A549 (cell line): ENCODE measurements at regions not wholly inside any gene's neighbourhood (a gene's known extent, or its start where the extent isn't known, plus 50 kb on each side); places are given as distances from the start of the nearest gene placed in this dataset.

Experiments
- ATAC-seq, 2 experiments: fragments of 200-7000 bp in 1 of 2; fragments of >200 bp in 1 of 2; cut with Nextera tagmentation in 1 of 2; cut with Tn5 transposase in 1 of 2; 3 replicates each; pipeline versions ENCODE4 v1.8.0 to v1.9.1; 2018 to 2020; ENCODE audit warnings: mild to moderate bottlenecking in 1 of 2, moderate library complexity in 1 of 2
- CTCF ChIA-PET: fragments of 300-600 bp; sonication (Branson Sonifier 250); formaldehyde crosslinking; extraction: SDS; loops from one replicate; lab custom pipeline; 2021; ENCODE audit warnings: antibody characterized with exemption, inconsistent platforms; lab: Yijun Ruan, JAX
- POLR2A ChIA-PET: fragments of 350-600 bp; formaldehyde crosslinking; extraction: SDS; loops from one replicate; lab custom pipeline; 2021; ENCODE audit warnings: antibody characterized with exemption, inconsistent platforms; lab: Yijun Ruan, JAX
- DNase-seq, 2 experiments: peaks; one replicate each; pipeline versions ENCODE4 v3.0.0 to v3.0.0-alpha.2; 2011 to 2016; ENCODE audit warnings: low read depth in 1 of 2, low spot score in 1 of 2
- FAIRE-seq: peaks from 2 replicates; lab custom pipeline; 2011; peaks lifted over from hg19 to GRCh38; lab: Jason Lieb, UNC
- H3K27ac ChIP-seq, 2 experiments: fragments of >200 bp; sonication (Bioruptor Twin); formaldehyde crosslinking; 3 replicates each; pipeline ENCODE4 v1.5.1; 2016 to 2017
- H3K4me1 ChIP-seq: fragments of >200 bp; sonication (Bioruptor Twin); formaldehyde crosslinking; 3 replicates; pipeline ENCODE4 v1.6.1; 2016
- H3K4me2 ChIP-seq: fragments of >200 bp; sonication (Bioruptor Twin); formaldehyde crosslinking; 3 replicates; pipeline ENCODE4 v1.6.1; 2016
- H3K4me3 ChIP-seq: fragments of >200 bp; sonication (Bioruptor Twin); formaldehyde crosslinking; 3 replicates; pipeline ENCODE4 v1.5.1; 2016
- H3K9me3 ChIP-seq: fragments of >200 bp; sonication (Bioruptor Twin); formaldehyde crosslinking; 3 replicates; pipeline ENCODE4 v1.6.1; 2016
- BCL3 ChIP-seq: fragments of >200 bp; sonication (Bioruptor Twin); formaldehyde crosslinking; IDR thresholded peaks from 3 replicates; pipeline ENCODE4 v1.6.1; 2016
- BHLHE40 ChIP-seq: IDR thresholded peaks from 2 replicates; pipeline ENCODE4 v1.6.1; 2012; ENCODE audit warnings: low read depth, low read length, inconsistent platforms
- CBX2 ChIP-seq: fragments of 200-600 bp; sonication (generic); IDR thresholded peaks from 2 replicates; pipeline ENCODE4 v1.6.1; 2016; ENCODE audit warnings: low read depth, mild to moderate bottlenecking, borderline replicate concordance
- CEBPB ChIP-seq, 2 experiments: fragments of >200 bp in 1 of 2; sonication (Bioruptor Twin) in 1 of 2; formaldehyde crosslinking in 1 of 2; IDR thresholded peaks; 2 replicates each; pipeline ENCODE4 v1.6.1; 2012 to 2016
- CHD4 ChIP-seq: fragments of 200-600 bp; sonication (generic); IDR thresholded peaks from 2 replicates; pipeline ENCODE4 v1.6.1; 2016; ENCODE audit warnings: antibody characterized with exemption, mild to moderate bottlenecking, borderline replicate concordance
- EHF ChIP-seq: fragments of 250-450 bp; sonication (Bioruptor Pico); IDR thresholded peaks from 2 replicates; pipeline ENCODE4 v1.5.0; 2020; ENCODE audit warnings: mild to moderate bottlenecking
- EHMT2 ChIP-seq: fragments of 200-600 bp; sonication (generic); IDR thresholded peaks from 2 replicates; pipeline ENCODE4 v1.6.1; 2016; ENCODE audit warnings: antibody characterized with exemption, low read depth, mild to moderate bottlenecking, moderate library complexity
- FOSB ChIP-seq: fragments of 250-450 bp; sonication (Bioruptor Pico); IDR thresholded peaks from 2 replicates; pipeline ENCODE4 v1.5.0; 2020; ENCODE audit warnings: mild to moderate bottlenecking, moderate library complexity
- FOSL2 ChIP-seq, 2 experiments: fragments of 450-650 bp in 1 of 2; fragments of >200 bp in 1 of 2; sonication (Bioruptor Twin) in 1 of 2; formaldehyde crosslinking; IDR thresholded peaks; 2 replicates each; pipeline versions ENCODE4 v1.5.0 to v1.6.1; 2016 to 2020; ENCODE audit warnings: mild to moderate bottlenecking in 1 of 2, moderate library complexity in 1 of 2
- FOXS1 ChIP-seq: fragments of 250-450 bp; sonication (Bioruptor Pico); IDR thresholded peaks from 2 replicates; pipeline ENCODE4 v1.5.0; 2020; ENCODE audit warnings: mild to moderate bottlenecking, moderate library complexity
- GATA3 ChIP-seq: IDR thresholded peaks from 2 replicates; pipeline ENCODE4 v1.6.1; 2012; ENCODE audit warnings: borderline replicate concordance
- HES2 ChIP-seq: fragments of >200 bp; sonication (Bioruptor Twin); formaldehyde crosslinking; IDR thresholded peaks from 2 replicates; pipeline ENCODE4 v1.6.1; 2016
- HEYL ChIP-seq: fragments of 250-450 bp; sonication (Bioruptor Pico); IDR thresholded peaks from 2 replicates; pipeline ENCODE4 v1.8.0; 2021; ENCODE audit warnings: mild to moderate bottlenecking, moderate library complexity
- HMGXB4 ChIP-seq: fragments of 250-450 bp; sonication (Bioruptor Pico); IDR thresholded peaks from 2 replicates; pipeline ENCODE4 v1.5.0; 2021; ENCODE audit warnings: mild to moderate bottlenecking, moderate library complexity, borderline replicate concordance
- HOXA7 ChIP-seq: fragments of 250-450 bp; sonication (Bioruptor Pico); IDR thresholded peaks from 2 replicates; pipeline ENCODE4 v1.5.0; 2020; ENCODE audit warnings: mild to moderate bottlenecking, moderate library complexity
- JUN ChIP-seq, 2 experiments: fragments of >200 bp; sonication (Bioruptor Twin); formaldehyde crosslinking; IDR thresholded peaks; 2 replicates in 1 of 2; 3 replicates in 1 of 2; pipeline ENCODE4 v1.6.1; 2016 to 2017
- JUNB ChIP-seq: fragments of >200 bp; sonication (Bioruptor Twin); formaldehyde crosslinking; IDR thresholded peaks from 2 replicates; pipeline ENCODE4 v1.6.1; 2016
- MAX ChIP-seq: IDR thresholded peaks from 2 replicates; pipeline ENCODE4 v1.6.1; 2012
- MAZ ChIP-seq: fragments of 150-350 bp; IDR thresholded peaks from 2 replicates; pipeline ENCODE4 v1.6.1; 2014; ENCODE audit warnings: antibody characterized with exemption, low read depth, low read length, borderline replicate concordance
- MYC ChIP-seq: IDR thresholded peaks from 2 replicates; pipeline ENCODE4 v1.6.1; 2012; ENCODE audit warnings: mild to moderate bottlenecking, inconsistent platforms, low read length, improper control_type of control experiment, borderline replicate concordance
- NR3C1 ChIP-seq: fragments of >200 bp; sonication (Bioruptor Twin); formaldehyde crosslinking; IDR thresholded peaks from 3 replicates; pipeline ENCODE4 v1.6.1; 2017
- PBX3 ChIP-seq: IDR thresholded peaks from 2 replicates; pipeline ENCODE4 v1.6.1; 2012
- PHF8 ChIP-seq: fragments of 200-600 bp; sonication (generic); IDR thresholded peaks from 2 replicates; pipeline ENCODE4 v1.6.1; 2016; ENCODE audit warnings: low read depth, mild to moderate bottlenecking, antibody characterized with exemption, moderate library complexity, borderline replicate concordance
- POLR2A ChIP-seq: IDR thresholded peaks from 2 replicates; pipeline ENCODE4 v1.6.1; 2012; ENCODE audit warnings: mild to moderate bottlenecking, low read length
- RAD21 ChIP-seq, 2 experiments: fragments of >200 bp in 1 of 2; sonication (Bioruptor Twin) in 1 of 2; formaldehyde crosslinking in 1 of 2; IDR thresholded peaks in 1 of 2; conservative IDR thresholded peaks in 1 of 2; 2 replicates in 1 of 2; 3 replicates in 1 of 2; pipeline ENCODE4 v1.6.1; 2012 to 2018; ENCODE audit warnings: inconsistent platforms in 1 of 2
- RCOR1 ChIP-seq: fragments of 150-350 bp; IDR thresholded peaks from 2 replicates; pipeline ENCODE4 v1.6.1; 2014; ENCODE audit warnings: antibody characterized with exemption, low read length, low read depth
- RNF2 ChIP-seq: fragments of 200-600 bp; sonication (generic); IDR thresholded peaks from 2 replicates; pipeline ENCODE4 v1.6.1; 2016; ENCODE audit warnings: low read depth, mild to moderate bottlenecking, antibody characterized with exemption, moderate library complexity, borderline replicate concordance
- TFCP2L1 ChIP-seq: fragments of 250-450 bp; sonication (Bioruptor Pico); IDR thresholded peaks from 2 replicates; pipeline ENCODE4 v1.5.0; 2021; ENCODE audit warnings: mild to moderate bottlenecking
- TP53 ChIP-seq: fragments of 250-450 bp; sonication (Bioruptor Pico); IDR thresholded peaks from 2 replicates; pipeline ENCODE4 v1.5.0; 2021; ENCODE audit warnings: mild to moderate bottlenecking, moderate library complexity
- ZSCAN20 ChIP-seq: fragments of 250-450 bp; sonication (Bioruptor Pico); IDR thresholded peaks from 2 replicates; pipeline ENCODE4 v1.8.0; 2022; ENCODE audit warnings: mild to moderate bottlenecking, moderate library complexity
- WGBS: methylation state at CpG from one replicate; pipeline ENCODE4 v1.1.6; 2017; ENCODE audit errors: missing lambda C conversion rate; 5-methylcytosine and 5-hydroxymethylcytosine counted together

GRCh38 chr3:145857956-145858355, 303.0 kb downstream of the PLOD2 start (continued):
- TF ChIP-seq HMGXB4 (CRISPR knock-in tag) (no peak), FOSB (CRISPR knock-in tag) (no peak), FOSL2 (IDR thresholded peaks at IDR 0.05) (no peak), FOSL2 (CRISPR knock-in tag; IDR thresholded peaks at IDR 0.05) (no peak), PBX3 (no peak), RAD21 (conservative IDR thresholded peaks at IDR 0.05 in 1 of 2, IDR thresholded peaks at IDR 0.05 in 1 of 2) (no peak), HEYL (no peak), EHF (CRISPR knock-in tag) (no peak)

GRCh38 chr3:145864336-145864735, 296.6 kb downstream of the PLOD2 start:
- H3K4me2 ChIP-seq = no peak overlapping the region
- H3K4me1 ChIP-seq = no peaks in the 10 kb centered on the region
- ChIA-PET POLR2A (no interaction called here), CTCF (no interaction called here)
- FAIRE-seq = no peak
- no peak overlapping the region for H3K4me3 ChIP-seq
- no peak for DNase-seq
- TF ChIP-seq BHLHE40 (no peak), RNF2 (no peak), MAX (no peak), EHF (CRISPR knock-in tag) (no peak), MAZ (no peak), CBX2 (no peak), FOXS1 (no peak), BCL3 (no peak), MYC (no peak), JUNB (no peak)
- ATAC-seq = no peak
- H3K27ac ChIP-seq = no peak overlapping the region
- WGBS = 34% methylated on average over 2 of the region's 2 CpGs
- no peaks in the 10 kb centered on the region for H3K9me3 ChIP-seq

GRCh38 chr3:145865399-145866018, 295.5 kb downstream of the PLOD2 start:
- 30% methylated on average over 4 of the region's 4 CpGs for WGBS
- ATAC-seq (no peak), FAIRE-seq (no peak)
- TF ChIP-seq POLR2A (no peak), PHF8 (no peak), CHD4 (no peak), EHF (CRISPR knock-in tag) (no peak), RCOR1 (no peak), JUN (IDR thresholded peaks at IDR 0.05) (no peak), HES2 (no peak), NR3C1 (no peak), GATA3 (no peak), CEBPB (IDR thresholded peaks at IDR 0.05) (no peak), PBX3 (no peak), FOSB (CRISPR knock-in tag) (no peak), RNF2 (no peak), EHMT2 (no peak), TFCP2L1 (CRISPR knock-in tag) (no peak), ZSCAN20 (CRISPR knock-in tag) (no peak), HOXA7 (CRISPR knock-in tag) (no peak), MAZ (no peak), TP53 (CRISPR knock-in tag) (no peak)

More at GRCh38 chr3:145865399-145866018, 295.5 kb downstream of the PLOD2 start:
- CTCF ChIA-PET = no interaction called here
- Histone ChIP-seq H3K4me3 (no peak overlapping the region), H3K27ac (no peak overlapping the region), H3K4me1 (no peaks in the 10 kb centered on the region), H3K4me2 (no peak overlapping the region), H3K9me3 (no peaks in the 10 kb centered on the region)
- DNase-seq = no peak
- POLR2A ChIA-PET = no interaction called here
